ENCODE measurements at regions not wholly inside any gene's neighbourhood (a gene's known extent, or its start where the extent isn't known, plus 50 kb on each side); places are given as distances from the start of the nearest gene placed in this dataset.

GRCh38 chr5:66427139-66427442 lies 169.1 kb upstream of the MAST4 start:
- Histone ChIP-seq H3K9me3 (ENCODE audit: insufficient read depth, low read depth, low read length) (no peaks in the 10 kb centered on the region), H3K9ac (ENCODE audit: low read length) (no peak overlapping the region), H3K4me2 (ENCODE audit: low read length) (no peak overlapping the region), H3K27me3 (ENCODE audit: insufficient read depth, low read length) (no peaks in the 10 kb centered on the region), H3K36me3 (ENCODE audit: insufficient read depth, low read length) (no peaks in the 10 kb centered on the region), H2AFZ (ENCODE audit: low read depth, low read length) (no peak overlapping the region), H3K79me2 (ENCODE audit: insufficient read depth, low read length) (no peaks in the 10 kb centered on the region), H3K4me1 (ENCODE audit: insufficient read depth, low read length) (no peaks in the 10 kb centered on the region), H3K27ac (ENCODE audit: low read depth, low read length) (no peak overlapping the region), H4K20me1 (ENCODE audit: insufficient read depth, low read length) (no peaks in the 10 kb centered on the region), H3K4me3 (ENCODE audit: insufficient read depth, low read depth, low read length) (no peak overlapping the region)
- Mint-ChIP-seq H3K9me3 (ENCODE audit: unreplicated experiment) (peaks cover 2% of the 10 kb centered on the region), H3K4me1 (ENCODE audit: low read depth, unreplicated experiment) (no peaks in the 10 kb centered on the region), H3K36me3 (ENCODE audit: low read depth, unreplicated experiment) (no peaks in the 10 kb centered on the region), H3K27ac (ENCODE audit: unreplicated experiment) (no peak overlapping the region), H3K27me3 (ENCODE audit: low read depth, unreplicated experiment) (peaks cover 14% of the 10 kb centered on the region), H3K4me3 (ENCODE audit: unreplicated experiment) (no peak overlapping the region)
- no peak for DNase-seq (ENCODE audit: low read depth)
- no peak for FAIRE-seq
- no peak for TF ChIP-seq CTCF (IDR thresholded peaks at IDR 0.05; ENCODE audit: insufficient read depth, low read depth, low read length)
- no peak for TF ChIP-seq EZH2 (IDR thresholded peaks at IDR 0.05; ENCODE audit: insufficient read depth, low read length)

GRCh38 chr5:66436721-66437120 lies 159.5 kb upstream of the MAST4 start:
- Mint-ChIP-seq H3K36me3 (ENCODE audit: low read depth, unreplicated experiment) (no peaks in the 10 kb centered on the region), H3K27ac (ENCODE audit: unreplicated experiment) (no peak overlapping the region), H3K4me3 (ENCODE audit: unreplicated experiment) (no peak overlapping the region), H3K27me3 (ENCODE audit: low read depth, unreplicated experiment) (no peaks in the 10 kb centered on the region), H3K4me1 (ENCODE audit: low read depth, unreplicated experiment) (peaks cover 4% of the 10 kb centered on the region), H3K9me3 (ENCODE audit: unreplicated experiment) (no peaks in the 10 kb centered on the region)
- H3K4me1 ChIP-seq (ENCODE audit: insufficient read depth, low read length), result peaks cover 4% of the 10 kb centered on the region
- no peak for DNase-seq (ENCODE audit: low read depth)
- TF ChIP-seq CTCF (IDR thresholded peaks at IDR 0.05; ENCODE audit: insufficient read depth, low read depth, low read length) (peak; percentile 32), EZH2 (IDR thresholded peaks at IDR 0.05; ENCODE audit: insufficient read depth, low read length) (no peak)
- no peak overlapping the region for H3K27ac ChIP-seq (ENCODE audit: low read depth, low read length)
- no peaks in the 10 kb centered on the region for H3K79me2 ChIP-seq (ENCODE audit: insufficient read depth, low read length)
- no peaks in the 10 kb centered on the region for H3K9me3 ChIP-seq (ENCODE audit: insufficient read depth, low read depth, low read length)
- H3K36me3 ChIP-seq (ENCODE audit: insufficient read depth, low read length), result no peaks in the 10 kb centered on the region
- no peaks in the 10 kb centered on the region for H3K27me3 ChIP-seq (ENCODE audit: insufficient read depth, low read length)
- no peaks in the 10 kb centered on the region for H4K20me1 ChIP-seq (ENCODE audit: insufficient read depth, low read length)
- H2AFZ ChIP-seq (ENCODE audit: low read depth, low read length), result no peak overlapping the region
- no peak overlapping the region for H3K4me3 ChIP-seq (ENCODE audit: insufficient read depth, low read depth, low read length)
- no peak overlapping the region for H3K4me2 ChIP-seq (ENCODE audit: low read length)
- no peak for FAIRE-seq
- H3K9ac ChIP-seq (ENCODE audit: low read length), result no peak overlapping the region

- Histone ChIP-seq H3K27me3 (ENCODE audit: insufficient read depth, low read length) (no peaks in the 10 kb centered on the region), H3K9ac (ENCODE audit: low read length) (no peak overlapping the region), H3K4me1 (ENCODE audit: insufficient read depth, low read length) (peaks cover 4% of the 10 kb centered on the region), H3K27ac (ENCODE audit: low read depth, low read length) (no peak overlapping the region), H3K4me3 (ENCODE audit: insufficient read depth, low read depth, low read length) (no peak overlapping the region), H2AFZ (ENCODE audit: low read depth, low read length) (no peak overlapping the region), H3K4me2 (ENCODE audit: low read length) (no peak overlapping the region), H3K9me3 (ENCODE audit: insufficient read depth, low read depth, low read length) (no peaks in the 10 kb centered on the region), H4K20me1 (ENCODE audit: insufficient read depth, low read length) (no peaks in the 10 kb centered on the region), H3K79me2 (ENCODE audit: insufficient read depth, low read length) (no peaks in the 10 kb centered on the region), H3K36me3 (ENCODE audit: insufficient read depth, low read length) (no peaks in the 10 kb centered on the region)
- Mint-ChIP-seq H3K27me3 (ENCODE audit: low read depth, unreplicated experiment) (no peaks in the 10 kb centered on the region), H3K36me3 (ENCODE audit: low read depth, unreplicated experiment) (no peaks in the 10 kb centered on the region), H3K9me3 (ENCODE audit: unreplicated experiment) (peaks cover 2% of the 10 kb centered on the region), H3K27ac (ENCODE audit: unreplicated experiment) (no peak overlapping the region), H3K4me1 (ENCODE audit: low read depth, unreplicated experiment) (peaks cover 4% of the 10 kb centered on the region), H3K4me3 (ENCODE audit: unreplicated experiment) (no peak overlapping the region)
- no peak for FAIRE-seq
- no peak for DNase-seq (ENCODE audit: low read depth)
- TF ChIP-seq CTCF (IDR thresholded peaks at IDR 0.05; ENCODE audit: insufficient read depth, low read depth, low read length) (no peak), EZH2 (IDR thresholded peaks at IDR 0.05; ENCODE audit: insufficient read depth, low read length) (no peak)
These were observed 158.1 kb upstream of the MAST4 start for GRCh38 chr5:66438087-66438486.

All from astrocyte (in vitro differentiated cells and primary cell).